GM18951 (cell line): ENCODE measurements at regions not wholly inside any gene's neighbourhood (a gene's known extent, or its start where the extent isn't known, plus 50 kb on each side); places are given as distances from the start of the nearest gene placed in this dataset.

ENCODE experiments used
- POLR2A ChIP-seq: IDR thresholded peaks from 4 replicates; pipeline ENCODE4 v1.6.1; 2011; ENCODE audit warnings: mild to moderate bottlenecking; ENCODE audit not compliant: insufficient read length, insufficient read depth; ENCODE audit errors: extremely low read depth
- in situ Hi-C: fragments of 300-500 bp; cut with MboI; formaldehyde crosslinking; loops from one replicate; pipeline ENCODE4 v1.12.0; 2022; ENCODE audit warnings: low sequenced_read_pairs, mixed read lengths, inconsistent platforms; ENCODE audit not compliant: unreplicated experiment

- no peak for TF ChIP-seq POLR2A
- in situ Hi-C loops: no loop called here
Measured at GRCh38 chr6:144335311-144335861, 50.3 kb downstream of the UTRN start.

- in situ Hi-C loops: no loop called here
- no peak for TF ChIP-seq POLR2A
Measured at GRCh38 chr6:144335914-144336313, 50.8 kb downstream of the UTRN start.

- TF ChIP-seq POLR2A: no peak
- in situ Hi-C loops: no loop called here
Measured at GRCh38 chr6:144336900-144337299, 51.8 kb downstream of the UTRN start.

- in situ Hi-C loops: no loop called here
- no peak for TF ChIP-seq POLR2A
Measured at GRCh38 chr6:144338474-144338873, 53.3 kb downstream of the UTRN start.

GRCh38 chr6:144338951-144339700 is 54.0 kb downstream of the UTRN start:
- in situ Hi-C loops: no loop called here
- TF ChIP-seq POLR2A: no peak

- TF ChIP-seq POLR2A: no peak
Measured at GRCh38 chr6:144339859-144340452, 54.8 kb downstream of the UTRN start.

GRCh38 chr6:144340541-144341371 is 55.6 kb downstream of the UTRN start:
- in situ Hi-C loops: no loop called here
- TF ChIP-seq POLR2A: no peak

More at GRCh38 chr6:144339859-144340452, 54.8 kb downstream of the UTRN start:
- in situ Hi-C loops: no loop called here

GRCh38 chr6:144341831-144342527 is 56.8 kb downstream of the UTRN start:
- no peak for TF ChIP-seq POLR2A
- in situ Hi-C loops: no loop called here

- in situ Hi-C loops: no loop called here
- peak; percentile 31 for TF ChIP-seq POLR2A
Measured at GRCh38 chr6:144343701-144344428, 58.7 kb downstream of the UTRN start.

GRCh38 chr6:144344646-144345045 is 59.5 kb downstream of the UTRN start:
- no peak for TF ChIP-seq POLR2A
- in situ Hi-C loops: loop anchor here (5.0 kb wide), 1 partner anchor 103 kb away; no protein-coding TSS in a partner anchor

- in situ Hi-C loops: loop anchor here (5.0 kb wide), 1 partner anchor 102 kb away; no protein-coding TSS in a partner anchor
- no peak for TF ChIP-seq POLR2A
Measured at GRCh38 chr6:144345451-144345850, 60.3 kb downstream of the UTRN start.

GRCh38 chr6:144346719-144347447 is 61.7 kb downstream of the UTRN start:
- in situ Hi-C loops: loop anchor here (5.0 kb wide), 1 partner anchor 100 kb away; no protein-coding TSS in a partner anchor

GRCh38 chr6:144347448-144347759 is 62.3 kb downstream of the UTRN start:
- in situ Hi-C loops: loop anchor here (5.0 kb wide), 1 partner anchor 100 kb away; no protein-coding TSS in a partner anchor
- TF ChIP-seq POLR2A: no peak

More at GRCh38 chr6:144346719-144347447, 61.7 kb downstream of the UTRN start:
- no peak for TF ChIP-seq POLR2A
